RPMI8226 (cell line): ENCODE measurements at regions not wholly inside any gene's neighbourhood (a gene's known extent, or its start where the extent isn't known, plus 50 kb on each side); places are given as distances from the start of the nearest gene placed in this dataset.

Experiments
- DNase-seq: peaks from one replicate; pipeline ENCODE4 v3.0.0-alpha.2; 2015

- no peak for DNase-seq
Measured at GRCh38 chr21:19261731-19262376, 858.3 kb upstream of the TMPRSS15 start.

- DNase-seq = no peak
Measured at GRCh38 chr21:19266636-19267035, 863.1 kb upstream of the TMPRSS15 start.

- DNase-seq = peak; percentile 40
Measured at GRCh38 chr21:19268686-19269085, 865.1 kb upstream of the TMPRSS15 start.

GRCh38 chr21:19275065-19275464 is 871.5 kb upstream of the TMPRSS15 start:
- no peak for DNase-seq

GRCh38 chr21:19276665-19277064 is 873.1 kb upstream of the TMPRSS15 start:
- no peak for DNase-seq

- no peak for DNase-seq
Measured at GRCh38 chr21:19286876-19287275, 883.3 kb upstream of the TMPRSS15 start.

- no peak for DNase-seq
Measured at GRCh38 chr21:19290328-19290727, 886.7 kb upstream of the TMPRSS15 start.

GRCh38 chr21:19320291-19320690 is 916.7 kb upstream of the TMPRSS15 start:
- no peak for DNase-seq

- no peak for DNase-seq
Measured at GRCh38 chr21:19321688-19322087, 918.1 kb upstream of the TMPRSS15 start.

- DNase-seq = no peak
Measured at GRCh38 chr21:19322360-19322759, 918.8 kb upstream of the TMPRSS15 start.

GRCh38 chr21:19326531-19327319 is 923.1 kb upstream of the TMPRSS15 start:
- DNase-seq = no peak

GRCh38 chr21:19328954-19329353 is 925.4 kb upstream of the TMPRSS15 start:
- DNase-seq = no peak

- DNase-seq = no peak
Measured at GRCh38 chr21:19340303-19340702, 936.7 kb upstream of the TMPRSS15 start.

GRCh38 chr21:19340954-19341353 is 937.4 kb upstream of the TMPRSS15 start:
- DNase-seq = no peak

- DNase-seq = no peak
Measured at GRCh38 chr21:19343711-19344110, 940.1 kb upstream of the TMPRSS15 start.

- no peak for DNase-seq
Measured at GRCh38 chr21:19350286-19350685, 946.7 kb upstream of the TMPRSS15 start.

GRCh38 chr21:19353256-19353655 is 949.7 kb upstream of the TMPRSS15 start:
- no peak for DNase-seq

- DNase-seq = no peak
Measured at GRCh38 chr21:19368944-19369343, 965.4 kb upstream of the TMPRSS15 start.

GRCh38 chr21:19392390-19392789 is 988.8 kb upstream of the TMPRSS15 start:
- no peak for DNase-seq

GRCh38 chr21:19400223-19400770 is 996.7 kb upstream of the TMPRSS15 start:
- DNase-seq = no peak

- no peak for DNase-seq
Measured at GRCh38 chr21:19402870-19403269, 999.3 kb upstream of the TMPRSS15 start.

- no peak for DNase-seq
Measured at GRCh38 chr21:19405326-19405725, 1001.7 kb upstream of the TMPRSS15 start.

GRCh38 chr21:19420565-19420964 is 1017.0 kb upstream of the TMPRSS15 start:
- DNase-seq = no peak

GRCh38 chr21:19433623-19434022 is 1030.0 kb upstream of the TMPRSS15 start:
- DNase-seq = no peak
